GM12878 (cell line): ENCODE measurements at regions not wholly inside any gene's neighbourhood (a gene's known extent, or its start where the extent isn't known, plus 50 kb on each side); places are given as distances from the start of the nearest gene placed in this dataset.

ENCODE experiments used
- ATAC-seq: fragments of 200-7000 bp; cut with Tn5 transposase; 3 replicates; pipeline ENCODE4 v1.9.1; 2020; ENCODE audit warnings: mild to moderate bottlenecking, moderate library complexity
- BruUV-seq: library from RNA; stranded (reverse); fragments of 400-500 nt; replicated peaks from 2 replicates; lab custom pipeline; 2021; lab: Mats Ljungman, UMichigan
- CTCF ChIA-PET: fragments of 300-600 bp; sonication (Branson Sonifier 250); formaldehyde crosslinking; extraction: SDS; loops from one replicate; lab custom pipeline; 2021; ENCODE audit warnings: inconsistent platforms; lab: Yijun Ruan, JAX
- POLR2A ChIA-PET: fragments of 350-600 bp; formaldehyde crosslinking; extraction: SDS; loops from one replicate; lab custom pipeline; 2021; ENCODE audit warnings: inconsistent platforms; lab: Charles Lee
- RAD21 ChIA-PET: fragments of 300-600 bp; sonication (Branson Sonifier 250); formaldehyde crosslinking; loops from one replicate; lab custom pipeline; 2023; ENCODE audit warnings: antibody characterized with exemption; ENCODE audit not compliant: unreplicated experiment; lab: Charles Lee
- SMC1A ChIA-PET: fragments of 300-600 bp; sonication (Branson Sonifier 250); formaldehyde crosslinking; loops from one replicate; lab custom pipeline; 2023; ENCODE audit not compliant: unreplicated experiment, uncharacterized antibody; lab: Charles Lee
- DNase-seq: peaks from one replicate; pipeline ENCODE4 v3.0.0-alpha.2; 2011; ENCODE audit warnings: low read depth, low spot score
- FAIRE-seq: peaks from 3 replicates; lab custom pipeline; 2011; peaks lifted over from hg19 to GRCh38; lab: Jason Lieb, UNC
- H2AFZ ChIP-seq: 2 replicates; pipeline ENCODE4 v1.6.0; 2011; ENCODE audit warnings: low read depth, low read length, control low read depth; ENCODE audit not compliant: control insufficient read depth
- H3K27ac ChIP-seq: 2 replicates; pipeline ENCODE4 v1.5.1; 2011; ENCODE audit warnings: control low read depth; ENCODE audit not compliant: control insufficient read depth, insufficient read depth
- H3K27me3 ChIP-seq, 2 experiments: replicated peaks in 1 of 2; 2 replicates each; pipeline versions ENCODE4 v1.6.0 to v1.6.1; 2011; ENCODE audit warnings: low read length in 1 of 2; ENCODE audit not compliant: control insufficient read depth in 2 of 2, insufficient read depth in 2 of 2
- H3K36me3 ChIP-seq, 2 experiments: 2 replicates each; pipeline ENCODE4 v1.5.1; 2011; ENCODE audit warnings: low read length in 1 of 2; ENCODE audit not compliant: control insufficient read depth in 2 of 2, insufficient read depth in 2 of 2
- H3K4me1 ChIP-seq: 2 replicates; pipeline ENCODE4 v1.6.1; 2011; ENCODE audit warnings: mild to moderate bottlenecking, low read length, moderate library complexity, mixed read lengths; ENCODE audit not compliant: control insufficient read depth, insufficient read depth
- H3K4me2 ChIP-seq: 2 replicates; pipeline ENCODE4 v1.6.0; 2011; ENCODE audit warnings: control low read depth; ENCODE audit not compliant: control insufficient read depth, insufficient read depth
- H3K4me3 ChIP-seq: fragments of 200-600 bp; sonication (generic); 2 replicates; pipeline ENCODE4 v1.5.1; 2016
- H3K79me2 ChIP-seq: 2 replicates; pipeline ENCODE4 v1.6.0; 2011; ENCODE audit warnings: low read length; ENCODE audit not compliant: control insufficient read depth, insufficient read depth
- H3K9ac ChIP-seq: 2 replicates; pipeline ENCODE4 v1.8.0; 2011; ENCODE audit warnings: low read length, control low read depth, mixed read lengths; ENCODE audit not compliant: control insufficient read depth, insufficient read depth
- H3K9me3 ChIP-seq: replicated peaks from 3 replicates; pipeline ENCODE4 v1.5.1; 2011; ENCODE audit warnings: mild to moderate bottlenecking, low read length; ENCODE audit not compliant: control insufficient read depth, insufficient read depth
- H4K20me1 ChIP-seq: 2 replicates; pipeline ENCODE4 v1.6.0; 2011; ENCODE audit not compliant: control insufficient read depth, insufficient read depth
- STAT1 ChIP-seq: fragments of 450-650 bp; conservative IDR thresholded peaks from 2 replicates; pipeline ENCODE4 v1.6.1; 2014; ENCODE audit warnings: antibody characterized with exemption, mild to moderate bottlenecking
- TARDBP ChIP-seq: IDR thresholded peaks from 2 replicates; pipeline ENCODE4 v1.6.1; 2016; ENCODE audit warnings: borderline replicate concordance
- YBX1 ChIP-seq: fragments of 450-650 bp; IDR thresholded peaks from 2 replicates; pipeline ENCODE4 v1.6.1; 2016; ENCODE audit warnings: antibody characterized with exemption
- WGBS: methylation state at CpG from one replicate; pipeline ENCODE4 v1.1.6; 2016; ENCODE audit warnings: low lambda C conversion rate; ENCODE audit not compliant: insufficient replicate concordance, insufficient coverage; ENCODE audit errors: missing lambda C conversion rate; 5-methylcytosine and 5-hydroxymethylcytosine counted together
- in situ Hi-C: fragments of 300-500 bp; cut with MboI; formaldehyde crosslinking; loops from 9 replicates; pipeline ENCODE4 v1.14.3; 2018; ENCODE audit warnings: mixed read lengths
- intact Hi-C: fragments of 100-400 bp; cut with micrococcal nuclease; formaldehyde crosslinking; loops from one replicate; pipeline ENCODE4 v1.14.2; 2022; ENCODE audit not compliant: unreplicated experiment
- TF ChIP-seq, protein P1 (sequence below): fragments of 450-650 bp; IDR thresholded peaks from 2 replicates; pipeline ENCODE4 v1.6.1; 2017; ENCODE audit warnings: antibody characterized with exemption, mild to moderate bottlenecking, moderate library complexity
- TF ChIP-seq, protein P2 (sequence below): fragments of 450-650 bp; IDR thresholded peaks from 2 replicates; pipeline ENCODE4 v1.6.1; 2018; ENCODE audit warnings: mild to moderate bottlenecking, low read depth, moderate library complexity; ENCODE audit not compliant: partially characterized antibody
- TF ChIP-seq, protein P3 (sequence below): fragments of 450-650 bp; IDR thresholded peaks from 2 replicates; pipeline ENCODE4 v1.6.1; 2016; ENCODE audit warnings: mild to moderate bottlenecking

DNA sequence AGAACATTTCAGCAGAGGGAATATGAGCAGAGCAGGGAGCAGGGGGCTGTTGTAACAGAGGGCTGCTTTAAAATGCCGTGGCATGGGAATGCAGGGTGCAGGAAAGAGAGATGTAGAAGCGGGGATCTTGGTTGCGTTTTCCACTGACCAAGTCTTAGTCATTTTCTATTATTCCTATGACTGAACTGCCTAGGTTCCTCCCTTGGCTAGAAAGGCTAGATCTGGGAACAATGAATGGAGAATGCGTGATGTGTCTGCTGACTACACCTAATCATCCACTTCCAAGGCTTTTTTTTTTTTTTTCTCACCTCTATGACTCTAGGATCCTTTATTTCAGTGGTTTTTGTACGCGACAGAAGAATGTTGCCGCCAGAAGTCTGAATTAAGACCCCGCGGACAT is 607.4 kb upstream of the TBL1XR1 start:
- Histone ChIP-seq H3K9me3 (no peaks in the 10 kb centered on the region), H2AFZ (no peak overlapping the region), H3K9ac (no peak overlapping the region), H4K20me1 (no peaks in the 10 kb centered on the region), H3K27me3 (no peaks in the 10 kb centered on the region), H3K4me3 (no peak overlapping the region), H3K4me1 (no peaks in the 10 kb centered on the region), H3K27ac (no peak overlapping the region), H3K79me2 (no peaks in the 10 kb centered on the region), H3K4me2 (no peak overlapping the region), H3K36me3 (no peaks in the 10 kb centered on the region)
- intact Hi-C loops, result no loop called here
- 70% methylated on average over 9 of the region's 9 CpGs for WGBS
- no TSS peak for BruUV-seq
- TF ChIP-seq, protein P1, sequence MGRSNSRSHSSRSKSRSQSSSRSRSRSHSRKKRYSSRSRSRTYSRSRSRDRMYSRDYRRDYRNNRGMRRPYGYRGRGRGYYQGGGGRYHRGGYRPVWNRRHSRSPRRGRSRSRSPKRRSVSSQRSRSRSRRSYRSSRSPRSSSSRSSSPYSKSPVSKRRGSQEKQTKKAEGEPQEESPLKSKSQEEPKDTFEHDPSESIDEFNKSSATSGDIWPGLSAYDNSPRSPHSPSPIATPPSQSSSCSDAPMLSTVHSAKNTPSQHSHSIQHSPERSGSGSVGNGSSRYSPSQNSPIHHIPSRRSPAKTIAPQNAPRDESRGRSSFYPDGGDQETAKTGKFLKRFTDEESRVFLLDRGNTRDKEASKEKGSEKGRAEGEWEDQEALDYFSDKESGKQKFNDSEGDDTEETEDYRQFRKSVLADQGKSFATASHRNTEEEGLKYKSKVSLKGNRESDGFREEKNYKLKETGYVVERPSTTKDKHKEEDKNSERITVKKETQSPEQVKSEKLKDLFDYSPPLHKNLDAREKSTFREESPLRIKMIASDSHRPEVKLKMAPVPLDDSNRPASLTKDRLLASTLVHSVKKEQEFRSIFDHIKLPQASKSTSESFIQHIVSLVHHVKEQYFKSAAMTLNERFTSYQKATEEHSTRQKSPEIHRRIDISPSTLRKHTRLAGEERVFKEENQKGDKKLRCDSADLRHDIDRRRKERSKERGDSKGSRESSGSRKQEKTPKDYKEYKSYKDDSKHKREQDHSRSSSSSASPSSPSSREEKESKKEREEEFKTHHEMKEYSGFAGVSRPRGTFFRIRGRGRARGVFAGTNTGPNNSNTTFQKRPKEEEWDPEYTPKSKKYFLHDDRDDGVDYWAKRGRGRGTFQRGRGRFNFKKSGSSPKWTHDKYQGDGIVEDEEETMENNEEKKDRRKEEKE, result no peak
- TF ChIP-seq, protein P2, sequence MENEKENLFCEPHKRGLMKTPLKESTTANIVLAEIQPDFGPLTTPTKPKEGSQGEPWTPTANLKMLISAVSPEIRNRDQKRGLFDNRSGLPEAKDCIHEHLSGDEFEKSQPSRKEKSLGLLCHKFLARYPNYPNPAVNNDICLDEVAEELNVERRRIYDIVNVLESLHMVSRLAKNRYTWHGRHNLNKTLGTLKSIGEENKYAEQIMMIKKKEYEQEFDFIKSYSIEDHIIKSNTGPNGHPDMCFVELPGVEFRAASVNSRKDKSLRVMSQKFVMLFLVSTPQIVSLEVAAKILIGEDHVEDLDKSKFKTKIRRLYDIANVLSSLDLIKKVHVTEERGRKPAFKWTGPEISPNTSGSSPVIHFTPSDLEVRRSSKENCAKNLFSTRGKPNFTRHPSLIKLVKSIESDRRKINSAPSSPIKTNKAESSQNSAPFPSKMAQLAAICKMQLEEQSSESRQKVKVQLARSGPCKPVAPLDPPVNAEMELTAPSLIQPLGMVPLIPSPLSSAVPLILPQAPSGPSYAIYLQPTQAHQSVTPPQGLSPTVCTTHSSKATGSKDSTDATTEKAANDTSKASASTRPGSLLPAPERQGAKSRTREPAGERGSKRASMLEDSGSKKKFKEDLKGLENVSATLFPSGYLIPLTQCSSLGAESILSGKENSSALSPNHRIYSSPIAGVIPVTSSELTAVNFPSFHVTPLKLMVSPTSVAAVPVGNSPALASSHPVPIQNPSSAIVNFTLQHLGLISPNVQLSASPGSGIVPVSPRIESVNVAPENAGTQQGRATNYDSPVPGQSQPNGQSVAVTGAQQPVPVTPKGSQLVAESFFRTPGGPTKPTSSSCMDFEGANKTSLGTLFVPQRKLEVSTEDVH, result no peak
- TF ChIP-seq TARDBP (no peak), YBX1 (no peak), STAT1 (no peak)
- TF ChIP-seq, protein P3, sequence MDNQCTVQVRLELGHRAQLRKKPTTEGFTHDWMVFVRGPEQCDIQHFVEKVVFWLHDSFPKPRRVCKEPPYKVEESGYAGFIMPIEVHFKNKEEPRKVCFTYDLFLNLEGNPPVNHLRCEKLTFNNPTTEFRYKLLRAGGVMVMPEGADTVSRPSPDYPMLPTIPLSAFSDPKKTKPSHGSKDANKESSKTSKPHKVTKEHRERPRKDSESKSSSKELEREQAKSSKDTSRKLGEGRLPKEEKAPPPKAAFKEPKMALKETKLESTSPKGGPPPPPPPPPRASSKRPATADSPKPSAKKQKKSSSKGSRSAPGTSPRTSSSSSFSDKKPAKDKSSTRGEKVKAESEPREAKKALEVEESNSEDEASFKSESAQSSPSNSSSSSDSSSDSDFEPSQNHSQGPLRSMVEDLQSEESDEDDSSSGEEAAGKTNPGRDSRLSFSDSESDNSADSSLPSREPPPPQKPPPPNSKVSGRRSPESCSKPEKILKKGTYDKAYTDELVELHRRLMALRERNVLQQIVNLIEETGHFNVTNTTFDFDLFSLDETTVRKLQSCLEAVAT, result no peak
- FAIRE-seq (no peak), ATAC-seq (no peak), DNase-seq (no peak)
- ChIA-PET CTCF (no interaction called here), SMC1A (no interaction called here), RAD21 (no interaction called here), POLR2A (no interaction called here)
- in situ Hi-C loops, result no loop called here
